Activated CD4-positive, alpha-beta memory T cell treated with anti-CD3 and anti-CD28 coated beads, Interleukin-2, amount 10 ng/mL, durations not matched to agents 7 days and 5 days (primary cell): ENCODE measurements at regions not wholly inside any gene's neighbourhood (a gene's known extent, or its start where the extent isn't known, plus 50 kb on each side); places are given as distances from the start of the nearest gene placed in this dataset.

Experiments used
- CTCF ChIA-PET: fragments of 350-600 bp; sonication (Branson Sonifier 250); formaldehyde crosslinking; loops from one replicate; lab custom pipeline; 2021; ENCODE audit warnings: antibody characterized with exemption, inconsistent platforms; lab: Charles Lee
- POLR2A ChIA-PET: fragments of 350-600 bp; sonication (Branson Sonifier 250); formaldehyde crosslinking; loops from one replicate; lab custom pipeline; 2021; ENCODE audit warnings: antibody characterized with exemption; lab: Charles Lee
- DNase-seq: peaks from one replicate; pipeline ENCODE4 v3.0.0-alpha.2; 2020
- H3K27ac Mint-ChIP-seq: one replicate; pipeline ENCODE4 v1.8.0; 2021; ENCODE audit warnings: mild to moderate bottlenecking, mixed read lengths
- H3K27me3 Mint-ChIP-seq: one replicate; pipeline ENCODE4 v1.8.0; 2021; ENCODE audit warnings: mixed read lengths
- H3K36me3 Mint-ChIP-seq: one replicate; pipeline ENCODE4 v1.8.0; 2021; ENCODE audit warnings: low read depth, mixed read lengths
- H3K4me1 Mint-ChIP-seq: one replicate; pipeline ENCODE4 v1.8.0; 2021; ENCODE audit warnings: mixed read lengths
- H3K4me3 Mint-ChIP-seq: one replicate; pipeline ENCODE4 v1.8.0; 2021; ENCODE audit warnings: mild to moderate bottlenecking, mixed read lengths
- H3K9me3 Mint-ChIP-seq: one replicate; pipeline ENCODE4 v1.8.0; 2021; ENCODE audit warnings: mixed read lengths

DNA sequence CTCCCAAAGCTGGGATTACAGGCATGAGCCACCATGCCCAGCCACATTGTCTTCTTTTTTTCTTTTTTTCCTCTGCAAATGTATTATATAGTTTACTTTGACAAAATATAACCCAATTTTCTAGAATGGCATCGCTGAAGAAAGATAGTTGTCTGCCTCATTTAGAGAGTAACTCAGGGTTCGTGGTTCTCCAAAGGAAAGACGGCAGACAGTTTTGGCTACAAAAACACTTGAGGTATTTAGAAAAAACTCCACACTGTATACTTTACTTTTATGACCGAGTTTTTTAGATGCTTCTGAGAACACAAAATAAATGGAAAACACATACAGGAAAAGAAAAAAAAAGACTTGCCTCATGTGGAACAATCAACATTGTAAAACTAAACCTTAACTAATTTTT is 369.1 kb upstream of the ATP2B1 start:
- ChIA-PET POLR2A (no interaction called here), CTCF (interaction anchor here (1.0 kb wide), 1 partner anchor 26 kb away, joined by 4 read pairs; no protein-coding TSS in a partner anchor)
- H3K27me3 Mint-ChIP-seq, result peaks cover 5% of the 10 kb centered on the region
- peaks cover 22% of the 10 kb centered on the region for H3K4me1 Mint-ChIP-seq
- H3K36me3 Mint-ChIP-seq, result no peaks in the 10 kb centered on the region
- H3K4me3 Mint-ChIP-seq, result no peak overlapping the region
- no peaks in the 10 kb centered on the region for H3K9me3 Mint-ChIP-seq
- H3K27ac Mint-ChIP-seq, result no peak overlapping the region
- no peak for DNase-seq

GRCh38 chr12:90076851-90077319 is 368.2 kb upstream of the ATP2B1 start:
- Mint-ChIP-seq H3K36me3 (no peaks in the 10 kb centered on the region), H3K27me3 (peaks cover 5% of the 10 kb centered on the region), H3K4me3 (no peak overlapping the region), H3K4me1 (peaks cover 22% of the 10 kb centered on the region), H3K27ac (no peak overlapping the region), H3K9me3 (no peaks in the 10 kb centered on the region)
- no peak for DNase-seq
- POLR2A ChIA-PET, result no interaction called here
- CTCF ChIA-PET, result interaction anchor here (1.0 kb wide), 1 partner anchor 27 kb away, joined by 4 read pairs; no protein-coding TSS in a partner anchor

GRCh38 chr12:90075685-90076084 is 367.0 kb upstream of the ATP2B1 start:
- Mint-ChIP-seq H3K4me3 (no peak overlapping the region), H3K4me1 (peaks cover 22% of the 10 kb centered on the region), H3K27me3 (peaks cover 5% of the 10 kb centered on the region), H3K36me3 (no peaks in the 10 kb centered on the region), H3K9me3 (peaks cover under 1% of the 10 kb centered on the region), H3K27ac (no peak overlapping the region)
- ChIA-PET POLR2A (no interaction called here), CTCF (no interaction called here)
- no peak for DNase-seq

DNA sequence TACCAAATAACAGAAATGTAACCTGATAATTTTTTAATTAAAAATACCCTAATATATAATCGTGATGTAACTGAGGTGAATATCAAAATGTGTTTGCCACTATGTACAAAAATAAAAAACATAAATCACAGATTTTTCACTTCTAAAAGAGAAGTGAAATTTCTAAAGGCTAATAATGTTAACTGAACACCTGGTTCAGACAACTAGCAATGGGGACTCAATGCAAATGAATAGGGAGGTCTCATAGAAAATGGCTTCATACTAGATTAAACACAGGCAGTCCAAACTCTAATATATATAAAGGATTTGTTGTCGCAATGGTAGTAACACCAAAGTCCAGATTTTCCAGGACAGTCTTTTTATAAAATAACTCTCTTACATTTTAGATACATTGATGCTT is 365.4 kb upstream of the ATP2B1 start:
- no peak overlapping the region for H3K27ac Mint-ChIP-seq
- CTCF ChIA-PET, result no interaction called here
- DNase-seq, result no peak
- peaks cover 3% of the 10 kb centered on the region for H3K9me3 Mint-ChIP-seq
- H3K4me1 Mint-ChIP-seq, result peaks cover 22% of the 10 kb centered on the region
- H3K4me3 Mint-ChIP-seq, result no peak overlapping the region
- POLR2A ChIA-PET, result no interaction called here
- H3K36me3 Mint-ChIP-seq, result peaks cover 3% of the 10 kb centered on the region
- peaks cover 5% of the 10 kb centered on the region for H3K27me3 Mint-ChIP-seq

GRCh38 chr12:90071996-90072395 is 363.4 kb upstream of the ATP2B1 start:
- CTCF ChIA-PET, result no interaction called here
- Mint-ChIP-seq H3K27ac (no peak overlapping the region), H3K9me3 (peaks cover 3% of the 10 kb centered on the region), H3K4me3 (no peak overlapping the region), H3K36me3 (peaks cover 3% of the 10 kb centered on the region), H3K27me3 (peaks cover 5% of the 10 kb centered on the region), H3K4me1 (peaks cover 11% of the 10 kb centered on the region)
- no peak for DNase-seq
- POLR2A ChIA-PET, result no interaction called here

DNA sequence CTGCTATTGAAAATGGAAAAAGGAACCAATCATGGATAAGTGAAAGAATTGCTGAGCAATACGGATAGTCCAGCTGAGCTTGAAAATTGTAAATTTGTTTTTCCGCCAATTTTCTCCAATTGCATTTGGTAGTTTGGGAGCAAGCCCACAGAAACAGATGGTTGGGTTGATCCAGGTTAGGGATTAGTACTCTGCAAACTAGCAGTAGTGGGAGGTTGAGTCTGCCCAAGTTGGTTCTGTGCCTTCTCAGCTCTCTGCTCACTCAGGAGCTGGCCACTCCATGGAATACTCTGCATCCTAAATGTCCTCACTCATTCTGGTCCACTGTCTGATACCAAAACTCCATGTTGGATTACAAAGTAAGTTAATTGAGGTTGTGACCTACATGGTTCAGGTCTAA is 361.1 kb upstream of the ATP2B1 start:
- peaks cover 3% of the 10 kb centered on the region for H3K36me3 Mint-ChIP-seq
- H3K27ac Mint-ChIP-seq, result no peak overlapping the region
- CTCF ChIA-PET, result no interaction called here
- POLR2A ChIA-PET, result no interaction called here
- peaks cover 3% of the 10 kb centered on the region for H3K9me3 Mint-ChIP-seq
- no peaks in the 10 kb centered on the region for H3K4me1 Mint-ChIP-seq
- DNase-seq, result no peak
- peaks cover 3% of the 10 kb centered on the region for H3K27me3 Mint-ChIP-seq
- H3K4me3 Mint-ChIP-seq, result no peak overlapping the region

DNA sequence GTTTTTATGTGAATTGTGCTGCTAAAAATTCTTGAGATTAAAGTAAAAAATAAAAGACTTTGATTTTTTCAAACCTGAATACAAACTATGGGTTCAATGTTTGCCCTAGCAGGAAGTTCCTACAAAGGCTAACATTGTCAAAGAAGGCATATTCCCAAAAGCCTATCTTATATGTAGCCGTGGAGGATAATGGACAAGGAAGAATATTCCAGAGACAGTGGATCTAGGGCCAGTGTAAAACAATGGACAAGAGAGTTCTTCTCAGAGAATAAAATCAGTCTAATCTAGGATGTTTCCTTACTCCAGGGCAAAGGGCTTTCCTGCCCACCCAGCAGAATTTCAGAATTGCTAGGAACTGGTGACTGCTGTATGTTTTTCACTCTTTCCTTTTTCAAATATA is 359.2 kb upstream of the ATP2B1 start:
- no peak for DNase-seq
- Mint-ChIP-seq H3K4me3 (no peak overlapping the region), H3K27ac (no peak overlapping the region), H3K36me3 (peaks cover 3% of the 10 kb centered on the region), H3K9me3 (peaks cover 3% of the 10 kb centered on the region), H3K27me3 (no peaks in the 10 kb centered on the region), H3K4me1 (no peaks in the 10 kb centered on the region)
- POLR2A ChIA-PET, result no interaction called here
- CTCF ChIA-PET, result no interaction called here

- no peak overlapping the region for H3K27ac Mint-ChIP-seq
- H3K27me3 Mint-ChIP-seq, result no peaks in the 10 kb centered on the region
- H3K9me3 Mint-ChIP-seq, result no peaks in the 10 kb centered on the region
- ChIA-PET CTCF (no interaction called here), POLR2A (no interaction called here)
- H3K4me3 Mint-ChIP-seq, result no peak overlapping the region
- H3K4me1 Mint-ChIP-seq, result no peaks in the 10 kb centered on the region
- H3K36me3 Mint-ChIP-seq, result no peaks in the 10 kb centered on the region
- DNase-seq, result no peak
These were observed 356.5 kb upstream of the ATP2B1 start for GRCh38 chr12:90064852-90065801.

GRCh38 chr12:90062799-90063198 is 354.2 kb upstream of the ATP2B1 start:
- ChIA-PET POLR2A (no interaction called here), CTCF (no interaction called here)
- no peaks in the 10 kb centered on the region for H3K9me3 Mint-ChIP-seq
- H3K4me1 Mint-ChIP-seq, result no peaks in the 10 kb centered on the region
- no peak overlapping the region for H3K4me3 Mint-ChIP-seq
- H3K36me3 Mint-ChIP-seq, result no peaks in the 10 kb centered on the region
- DNase-seq, result no peak
- H3K27me3 Mint-ChIP-seq, result no peaks in the 10 kb centered on the region
- no peak overlapping the region for H3K27ac Mint-ChIP-seq

DNA sequence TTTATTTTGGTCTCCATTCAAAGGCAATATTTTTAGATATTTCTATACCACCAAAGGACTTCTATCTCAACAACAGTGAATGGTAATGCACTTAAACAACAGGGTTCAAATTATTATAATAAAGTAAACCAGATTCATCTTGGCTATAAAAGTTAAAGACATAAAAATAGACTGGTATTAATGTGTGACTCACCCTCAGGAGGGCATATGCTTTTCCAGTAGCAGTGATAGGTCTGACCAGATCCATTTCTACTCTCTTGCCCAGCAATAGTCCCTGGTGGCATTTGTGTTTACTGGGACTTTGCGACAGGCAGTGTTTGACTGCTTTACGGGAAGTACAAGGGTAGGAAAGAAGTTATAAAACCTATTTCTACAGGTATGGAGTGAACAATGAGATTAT is 353.2 kb upstream of the ATP2B1 start:
- no peak overlapping the region for H3K27ac Mint-ChIP-seq
- POLR2A ChIA-PET, result no interaction called here
- H3K4me3 Mint-ChIP-seq, result no peak overlapping the region
- no peaks in the 10 kb centered on the region for H3K27me3 Mint-ChIP-seq
- H3K9me3 Mint-ChIP-seq, result no peaks in the 10 kb centered on the region
- H3K36me3 Mint-ChIP-seq, result no peaks in the 10 kb centered on the region
- CTCF ChIA-PET, result no interaction called here
- DNase-seq, result no peak
- H3K4me1 Mint-ChIP-seq, result no peaks in the 10 kb centered on the region

DNA sequence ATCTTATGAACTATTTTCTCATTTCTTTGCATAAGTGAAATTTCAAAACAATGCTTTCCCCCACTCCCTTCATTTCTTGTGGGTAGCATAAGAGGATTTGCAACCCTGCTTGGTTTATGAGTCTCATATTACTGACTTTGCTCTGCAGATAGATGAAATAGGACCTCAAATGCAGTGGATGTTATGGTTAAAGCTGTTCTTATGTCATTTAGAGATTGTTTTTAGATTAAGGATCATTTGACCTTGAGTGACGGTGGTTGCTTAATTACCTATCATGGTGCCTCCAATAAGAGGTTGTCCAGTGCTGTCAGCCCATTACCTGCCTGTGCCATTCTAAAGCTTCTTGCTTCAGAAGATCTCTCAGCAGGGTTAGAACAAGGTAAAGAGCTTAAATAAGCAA is 351.4 kb upstream of the ATP2B1 start:
- Mint-ChIP-seq H3K4me1 (no peaks in the 10 kb centered on the region), H3K9me3 (no peaks in the 10 kb centered on the region), H3K27ac (no peak overlapping the region), H3K4me3 (no peak overlapping the region), H3K36me3 (no peaks in the 10 kb centered on the region), H3K27me3 (no peaks in the 10 kb centered on the region)
- DNase-seq, result no peak
- ChIA-PET POLR2A (no interaction called here), CTCF (no interaction called here)

GRCh38 chr12:90058704-90059103 is 350.1 kb upstream of the ATP2B1 start:
- Mint-ChIP-seq H3K36me3 (no peaks in the 10 kb centered on the region), H3K4me3 (no peak overlapping the region), H3K9me3 (no peaks in the 10 kb centered on the region), H3K27me3 (no peaks in the 10 kb centered on the region), H3K4me1 (no peaks in the 10 kb centered on the region), H3K27ac (no peak overlapping the region)
- DNase-seq, result no peak
- CTCF ChIA-PET, result no interaction called here
- POLR2A ChIA-PET, result no interaction called here

DNA sequence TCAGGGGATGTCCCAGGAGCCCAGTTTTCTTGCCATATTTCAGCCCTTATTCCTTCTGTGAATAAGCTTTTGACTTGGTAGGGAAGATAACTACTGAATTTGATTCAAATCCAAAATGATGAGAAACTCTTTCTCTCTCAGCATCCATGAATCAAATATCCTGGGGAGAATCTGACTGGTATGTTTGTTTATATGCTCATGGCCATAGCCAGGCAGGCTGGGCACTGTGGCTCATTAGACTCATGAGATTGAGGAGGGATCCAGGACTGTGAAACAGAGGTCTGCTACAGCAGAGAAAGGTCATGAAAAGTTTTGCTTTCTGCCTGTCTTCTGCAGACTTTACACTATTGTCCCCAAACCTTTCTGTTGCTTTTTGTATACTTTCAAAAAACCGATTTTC is 346.4 kb upstream of the ATP2B1 start:
- no peaks in the 10 kb centered on the region for H3K4me1 Mint-ChIP-seq

DNA sequence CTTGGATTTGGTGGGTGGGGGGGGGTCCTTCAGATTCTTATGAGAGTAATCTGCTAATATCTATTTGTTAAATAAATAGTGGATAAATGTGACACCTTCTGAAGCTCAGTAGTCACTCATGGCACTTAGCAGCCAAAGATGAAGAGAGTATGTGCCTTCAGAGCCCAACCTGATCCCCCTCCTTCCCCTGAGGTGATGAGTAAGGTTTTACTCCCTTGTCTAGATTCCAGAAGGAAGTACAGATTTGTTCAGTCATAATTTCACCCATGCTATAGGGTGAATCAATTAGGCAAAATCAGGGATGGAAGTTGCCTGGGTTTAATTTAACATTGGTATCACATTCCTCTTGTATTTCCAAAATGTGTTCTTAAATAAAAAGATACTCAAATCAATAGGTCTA is 340.3 kb upstream of the ATP2B1 start:
- DNase-seq, result no peak
- Mint-ChIP-seq H3K9me3 (peaks cover 8% of the 10 kb centered on the region), H3K27ac (no peak overlapping the region), H3K4me1 (peaks cover 8% of the 10 kb centered on the region), H3K36me3 (no peaks in the 10 kb centered on the region), H3K4me3 (no peak overlapping the region), H3K27me3 (no peaks in the 10 kb centered on the region)
- ChIA-PET CTCF (no interaction called here), POLR2A (no interaction called here)

More for the DNA sequence above, 346.4 kb upstream of the ATP2B1 start:
- H3K4me3 Mint-ChIP-seq, result no peak overlapping the region
- H3K27me3 Mint-ChIP-seq, result no peaks in the 10 kb centered on the region
- no peaks in the 10 kb centered on the region for H3K36me3 Mint-ChIP-seq
- H3K9me3 Mint-ChIP-seq, result no peaks in the 10 kb centered on the region
- CTCF ChIA-PET, result no interaction called here
- POLR2A ChIA-PET, result no interaction called here
- DNase-seq, result no peak
- no peak overlapping the region for H3K27ac Mint-ChIP-seq
